Heart right ventricle (tissue), 16 donors: ENCODE measurements at regions not wholly inside any gene's neighbourhood (a gene's known extent, or its start where the extent isn't known, plus 50 kb on each side); places are given as distances from the start of the nearest gene placed in this dataset.
"Not testable (repeated sequence)": the region's sequence is repeated elsewhere in the genome, so short reads cannot be mapped to it uniquely, and the experiment has no call there.

Experiments used
- ATAC-seq, 8 donors: fragments of 200-7000 bp; cut with Tn5 transposase; one replicate each; pipeline ENCODE4 v1.9.1; 2020; ENCODE audit warnings: mild to moderate bottlenecking in 8 of 8, moderate library complexity in 8 of 8, moderate number of reproducible peaks in 1 of 8
- DNase-seq, 2 donors: peaks; one replicate each; pipeline ENCODE4 v3.0.0-alpha.2; 2020
- H3K27ac ChIP-seq, 10 donors: fragments of 200-600 bp; sonication (generic) in 2 of 10; one replicate each; pipeline versions ENCODE4 v1.5.0 to v1.8.0; 2020 to 2022; ENCODE audit warnings: mild to moderate bottlenecking in 3 of 10
- H3K27me3 ChIP-seq, 7 donors: fragments of 200-600 bp; one replicate each; pipeline ENCODE4 v1.8.0; 2021 to 2022; ENCODE audit warnings: mild to moderate bottlenecking in 2 of 7
- H3K36me3 ChIP-seq, 9 donors: fragments of 200-600 bp; sonication (generic) in 1 of 9; one replicate each; pipeline versions ENCODE4 v1.5.0 to v1.8.0; 2020 to 2022; ENCODE audit warnings: mild to moderate bottlenecking in 2 of 9
- H3K4me1 ChIP-seq, 9 donors: fragments of 200-600 bp; sonication (generic) in 1 of 9; one replicate each; pipeline versions ENCODE4 v1.5.0 to v1.8.0; 2020 to 2022; ENCODE audit warnings: mild to moderate bottlenecking in 4 of 9
- H3K4me3 ChIP-seq, 10 donors: fragments of 200-600 bp; sonication (generic) in 2 of 10; one replicate each; pipeline versions ENCODE4 v1.5.0 to v1.8.0; 2020 to 2022; ENCODE audit warnings: mild to moderate bottlenecking in 7 of 10, moderate library complexity in 2 of 10
- H3K9me3 ChIP-seq, 11 donors: fragments of 200-600 bp in 10 of 11; sonication (generic) in 2 of 11; one replicate each; pipeline versions ENCODE4 v1.5.0 to v1.8.0; 2013 to 2022; ENCODE audit warnings: mild to moderate bottlenecking in 2 of 11, control low read depth in 1 of 11, moderate library complexity in 1 of 11
- WGBS, 2 donors: extraction: QIAGEN DNeasy Blood & Tissue Kit; methylation state at CpG; one replicate each; pipeline ENCODE4 v1.1.7; 2013; ENCODE audit warnings: inconsistent platforms in 1 of 2; 5-methylcytosine and 5-hydroxymethylcytosine counted together
- intact Hi-C, 10 donors: fragments of 100-400 bp; cut with DNase I; formaldehyde crosslinking; loops; one replicate each; pipeline versions ENCODE4 v1.11.1 to v1.14.2; 2022
- TF ChIP-seq, protein P1 (sequence below), 9 donors: fragments of 200-600 bp; sonication (generic) in 2 of 9; IDR thresholded peaks; one replicate each; pipeline versions ENCODE4 v1.5.0 to v1.8.0; 2021 to 2022; ENCODE audit warnings: antibody characterized with exemption in 9 of 9, mild to moderate bottlenecking in 5 of 9, moderate library complexity in 1 of 9
- donor health status: Arrhythmogenic right ventricular cardiomyopathy.
- donor health status: ischemic (EF 13 %, LVEDD 7.1; RV severe dilation, severe dysfunction).
- donor health status: healthy with polysubstance abuse.
- donor health status: DM: no; HTN: yes; CAD: no.
- donor health status: DM: no; HTN: no; CAD: no.
- donor health status: ischemic (EF 25% LVEDD 6.9; RV normal size, moderate dysfunction).
- donor health status: ischemic (EF 25% LVEDD 5.7; RV mildly dilated, moderate dysfunction).
- donor health status: healthy.
- donor health status: DM: yes; HTN: yes; CAD: no.
- donor health status: Ischemic cardiomyopathy.
- donor health status: ischemic (EF 35%, LVEDD 5.7; RV mildly dilated, moderate dysfunction).
- donor health status: nonischemic (EF 11% LVEDD 7.7; RV severe dilation, severe dysfunction).
- donor health status: DM: yes; HTN: yes; CAD: no.
- donor health status: PGD.
- donor health status: ischemic (EF 29% LVEDD 5.4; RV normal size, mild dysfunction).
- donor health status: nonischemic (EF 23%, LVEDD 6.1; RV moderate dilation, normal function).

DNA sequence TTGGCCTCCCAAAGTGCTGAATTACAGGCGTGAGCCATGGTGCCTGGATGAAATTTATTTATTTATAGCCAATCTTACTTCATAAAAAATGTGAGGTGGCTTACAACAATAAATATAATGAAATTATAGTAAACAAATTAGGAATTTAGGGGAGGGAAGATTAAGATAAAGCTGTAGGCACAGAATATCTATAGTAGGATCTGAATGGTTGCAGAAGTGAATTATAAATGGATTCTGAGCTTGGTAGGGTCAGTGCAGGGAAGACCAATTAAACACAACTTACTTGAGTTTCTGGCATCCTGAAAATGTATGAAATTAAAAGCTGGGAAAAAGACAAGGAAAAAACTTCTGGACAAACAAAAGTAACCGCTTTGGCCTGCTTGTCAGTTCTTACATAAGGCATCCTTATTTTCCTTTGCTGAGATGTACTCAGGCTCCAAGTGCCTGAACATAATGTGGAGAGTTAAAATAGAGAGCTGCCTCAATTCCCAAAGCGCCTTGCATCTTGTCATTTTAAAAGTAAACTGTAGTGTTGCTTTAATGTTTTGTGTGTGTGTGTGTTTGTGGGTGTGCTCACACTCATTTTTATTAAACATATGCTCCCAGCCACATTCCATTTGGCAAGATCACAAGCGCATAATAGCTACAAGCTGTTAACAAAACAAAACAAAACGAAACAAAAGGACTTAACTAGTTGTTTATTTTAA, 247.3 kb downstream of the S1PR1 start:
- H3K9me3 ChIP-seq: peaks cover 0 to 4% (median 0%) of the 10 kb centered on the region in 11 donors
- no peaks in the 10 kb centered on the region for H3K36me3 ChIP-seq
- H3K27me3 ChIP-seq: no peaks in the 10 kb centered on the region
- no peak overlapping the region for H3K27ac ChIP-seq
- ATAC-seq (peak in 3 of 8 donors; percentile 23 to 58 (median 30)), DNase-seq (no peak)
- TF ChIP-seq, protein P1, sequence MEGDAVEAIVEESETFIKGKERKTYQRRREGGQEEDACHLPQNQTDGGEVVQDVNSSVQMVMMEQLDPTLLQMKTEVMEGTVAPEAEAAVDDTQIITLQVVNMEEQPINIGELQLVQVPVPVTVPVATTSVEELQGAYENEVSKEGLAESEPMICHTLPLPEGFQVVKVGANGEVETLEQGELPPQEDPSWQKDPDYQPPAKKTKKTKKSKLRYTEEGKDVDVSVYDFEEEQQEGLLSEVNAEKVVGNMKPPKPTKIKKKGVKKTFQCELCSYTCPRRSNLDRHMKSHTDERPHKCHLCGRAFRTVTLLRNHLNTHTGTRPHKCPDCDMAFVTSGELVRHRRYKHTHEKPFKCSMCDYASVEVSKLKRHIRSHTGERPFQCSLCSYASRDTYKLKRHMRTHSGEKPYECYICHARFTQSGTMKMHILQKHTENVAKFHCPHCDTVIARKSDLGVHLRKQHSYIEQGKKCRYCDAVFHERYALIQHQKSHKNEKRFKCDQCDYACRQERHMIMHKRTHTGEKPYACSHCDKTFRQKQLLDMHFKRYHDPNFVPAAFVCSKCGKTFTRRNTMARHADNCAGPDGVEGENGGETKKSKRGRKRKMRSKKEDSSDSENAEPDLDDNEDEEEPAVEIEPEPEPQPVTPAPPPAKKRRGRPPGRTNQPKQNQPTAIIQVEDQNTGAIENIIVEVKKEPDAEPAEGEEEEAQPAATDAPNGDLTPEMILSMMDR (IDR thresholded peaks at IDR 0.05): no peak
- H3K4me1 ChIP-seq: peaks cover 0 to 11% (median 0%) of the 10 kb centered on the region in 9 donors
- no peak overlapping the region for H3K4me3 ChIP-seq
- WGBS, 2 donors: 54 to 66% methylated on average over 5 of the region's 5 CpGs
- intact Hi-C loops: no loop called here

DNA sequence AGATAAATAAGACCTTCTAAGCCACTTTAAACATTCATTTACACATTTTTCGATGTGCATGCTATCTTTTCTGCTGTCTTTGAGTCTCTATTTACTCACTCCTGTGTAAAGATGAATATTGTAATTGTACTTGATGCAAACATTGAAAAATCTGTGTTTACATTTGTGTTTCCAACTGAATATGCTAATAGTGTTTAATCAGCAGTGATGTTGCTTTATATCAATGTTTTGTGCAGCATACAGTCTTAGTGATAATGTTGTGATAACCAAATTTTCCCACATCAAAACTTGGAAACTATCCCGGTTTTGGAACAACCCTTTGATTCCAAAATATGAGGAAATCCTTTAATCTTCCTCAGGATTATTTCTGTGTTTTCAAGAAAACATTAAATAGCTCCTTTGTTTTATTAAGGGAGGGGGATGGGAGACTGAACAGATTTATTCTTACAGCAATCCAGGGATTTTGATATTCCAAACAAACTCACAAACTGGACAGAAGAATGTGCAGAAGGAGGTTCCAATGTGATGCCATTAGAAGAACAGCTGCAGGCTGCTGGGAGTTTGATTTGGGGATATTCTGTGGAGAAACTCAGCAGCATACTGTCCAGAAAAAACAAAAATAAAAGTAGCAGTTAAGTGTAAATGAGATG, 248.0 kb downstream of the S1PR1 start:
- ATAC-seq: peak in 5 of 8 donors; percentile 30 to 84 (median 58)
- no peaks in the 10 kb centered on the region for H3K36me3 ChIP-seq
- WGBS, 2 donors: 37 to 48% methylated on average over 2 of the region's 2 CpGs
- DNase-seq: no peak
- peaks cover 0 to 9% (median 0%) of the 10 kb centered on the region in 11 donors for H3K9me3 ChIP-seq
- H3K27ac ChIP-seq: no peak overlapping the region
- H3K4me1 ChIP-seq: peaks cover 0 to 11% (median 0%) of the 10 kb centered on the region in 9 donors
- TF ChIP-seq, protein P1 (IDR thresholded peaks at IDR 0.05): no peak
- no peak overlapping the region for H3K4me3 ChIP-seq
- intact Hi-C loops: no loop called here
- H3K27me3 ChIP-seq: no peaks in the 10 kb centered on the region

GRCh38 chr1:101485712-101486111, 248.9 kb downstream of the S1PR1 start:
- peaks cover 0 to 14% (median 2%) of the 10 kb centered on the region in 11 donors for H3K9me3 ChIP-seq
- no peak for DNase-seq
- 0 to 2% methylated on average over 1 of the region's 1 CpG for WGBS, 2 donors

GRCh38 chr1:101492144-101492543, 255.3 kb downstream of the S1PR1 start:
- H3K9me3 ChIP-seq: peaks cover 0 to 14% (median 2%) of the 10 kb centered on the region in 11 donors
- H3K4me3 ChIP-seq, ATAC-seq, H3K27me3 ChIP-seq, H3K4me1 ChIP-seq, H3K27ac ChIP-seq, intact Hi-C loops, DNase-seq, H3K36me3 ChIP-seq: not testable (repeated sequence)
- 88 to 100% methylated on average over 1 of the region's 1 CpG for WGBS, 2 donors

More at GRCh38 chr1:101485712-101486111, 248.9 kb downstream of the S1PR1 start:
- no peak overlapping the region for H3K27ac ChIP-seq
- H3K4me3 ChIP-seq: no peak overlapping the region
- peaks cover 0 to 11% (median 0%) of the 10 kb centered on the region in 9 donors for H3K4me1 ChIP-seq
- no peaks in the 10 kb centered on the region for H3K36me3 ChIP-seq
- no peaks in the 10 kb centered on the region for H3K27me3 ChIP-seq
- intact Hi-C loops: no loop called here
- no peak for ATAC-seq
- TF ChIP-seq, protein P1 (IDR thresholded peaks at IDR 0.05): no peak

- peaks cover 0 to 14% (median 2%) of the 10 kb centered on the region in 11 donors for H3K9me3 ChIP-seq
- WGBS, 2 donors: 89 to 93% methylated on average over 3 of the region's 3 CpGs
- H3K4me1 ChIP-seq, H3K27ac ChIP-seq, intact Hi-C loops, H3K36me3 ChIP-seq, ATAC-seq, H3K27me3 ChIP-seq, DNase-seq, H3K4me3 ChIP-seq: not testable (repeated sequence)
Observed at GRCh38 chr1:101493920-101494319, 257.1 kb downstream of the S1PR1 start.
